HEK293 (cell line): ENCODE measurements at regions not wholly inside any gene's neighbourhood (a gene's known extent, or its start where the extent isn't known, plus 50 kb on each side); places are given as distances from the start of the nearest gene placed in this dataset.
A peak's percentile ranks its signal among the peaks of the same experiment; 100 is the strongest.

ENCODE experiments used
- CTCF ChIA-PET: fragments of 350-600 bp; formaldehyde crosslinking; extraction: SDS; loops from one replicate; lab custom pipeline; 2021; ENCODE audit warnings: antibody characterized with exemption; lab: Yijun Ruan, JAX
- POLR2A ChIA-PET: fragments of 300-600 bp; formaldehyde crosslinking; extraction: SDS; loops from one replicate; lab custom pipeline; 2020; ENCODE audit warnings: antibody characterized with exemption, inconsistent platforms; lab: Yijun Ruan, JAX
- H3K27ac ChIP-seq: fragments of 200-500 bp; sonication (Bioruptor generic); 2 replicates; pipeline ENCODE4 v1.5.1; 2014; ENCODE audit warnings: low read depth, low read length, control low read depth, inconsistent platforms; ENCODE audit errors: extremely low read depth
- H3K36me3 ChIP-seq, 2 experiments: fragments of 200-500 bp in 1 of 2; sonication (Bioruptor generic) in 1 of 2; 1 replicate in 1 of 2; 2 replicates in 1 of 2; pipeline ENCODE4 v1.5.1; 2014 to 2017; ENCODE audit warnings: inconsistent platforms in 2 of 2, low read length in 2 of 2; ENCODE audit not compliant: control insufficient read depth in 2 of 2, insufficient read depth in 1 of 2
- H3K4me1 ChIP-seq: fragments of 200-500 bp; sonication (Bioruptor generic); 2 replicates; pipeline ENCODE4 v1.5.1; 2014; ENCODE audit warnings: mild to moderate bottlenecking, low read length, inconsistent platforms; ENCODE audit not compliant: control insufficient read depth, insufficient read depth
- H3K4me3 ChIP-seq: 2 replicates; pipeline ENCODE4 v1.5.1; 2011; ENCODE audit warnings: low read depth, mild to moderate bottlenecking, control low read depth, low read length, moderate library complexity
- H3K9me3 ChIP-seq: fragments of 200-500 bp; sonication (Bioruptor generic); 2 replicates; pipeline ENCODE4 v1.5.1; 2014; ENCODE audit warnings: low read depth, low read length, inconsistent platforms; ENCODE audit not compliant: control insufficient read depth, insufficient read depth
- FEZF1 ChIP-seq: fragments of 450-650 bp; formaldehyde crosslinking; IDR thresholded peaks from 2 replicates; pipeline ENCODE4 v1.5.1; 2016; ENCODE audit warnings: missing biosample characterization, missing genetic modification characterization
- GLIS1 ChIP-seq: fragments of 450-650 bp; formaldehyde crosslinking; IDR thresholded peaks from 2 replicates; pipeline ENCODE4 v1.5.1; 2016; ENCODE audit warnings: missing biosample characterization, missing genetic modification characterization
- HOXA7 ChIP-seq: sonication (generic); formaldehyde crosslinking; IDR thresholded peaks from 2 replicates; pipeline ENCODE4 v1.8.1; 2022; ENCODE audit warnings: missing genetic modification reagents, borderline replicate concordance
- IKZF3 ChIP-seq: fragments of 450-650 bp; IDR thresholded peaks from 2 replicates; pipeline ENCODE4 v1.5.0; 2018; ENCODE audit warnings: missing biosample characterization, mild to moderate bottlenecking, missing genetic modification characterization, moderate library complexity
- OSR2 ChIP-seq: fragments of 450-650 bp; formaldehyde crosslinking; IDR thresholded peaks from 2 replicates; pipeline ENCODE4 v1.5.1; 2016; ENCODE audit warnings: missing biosample characterization, missing genetic modification characterization
- SP7 ChIP-seq: fragments of 450-650 bp; formaldehyde crosslinking; IDR thresholded peaks from 2 replicates; pipeline ENCODE4 v1.5.1; 2016; ENCODE audit warnings: missing biosample characterization, missing genetic modification characterization
- ZBTB20 ChIP-seq: fragments of 450-650 bp; formaldehyde crosslinking; IDR thresholded peaks from 2 replicates; pipeline ENCODE4 v1.5.1; 2016; ENCODE audit warnings: missing biosample characterization, missing genetic modification characterization
- ZEB2 ChIP-seq: fragments of 450-650 bp; formaldehyde crosslinking; IDR thresholded peaks from 2 replicates; pipeline ENCODE4 v1.5.1; 2016; ENCODE audit warnings: missing biosample characterization, missing genetic modification characterization
- ZFP37 ChIP-seq: fragments of 450-650 bp; formaldehyde crosslinking; IDR thresholded peaks from 2 replicates; pipeline ENCODE4 v1.5.1; 2016; ENCODE audit warnings: missing biosample characterization, missing genetic modification characterization
- ZFP69B ChIP-seq: fragments of 450-650 bp; formaldehyde crosslinking; IDR thresholded peaks from 2 replicates; pipeline ENCODE4 v1.5.1; 2016; ENCODE audit warnings: missing biosample characterization, missing genetic modification characterization
- ZIC2 ChIP-seq: fragments of 450-650 bp; formaldehyde crosslinking; IDR thresholded peaks from 2 replicates; pipeline ENCODE4 v1.5.1; 2016; ENCODE audit warnings: missing biosample characterization, missing genetic modification characterization
- ZNF423 ChIP-seq: fragments of 450-650 bp; formaldehyde crosslinking; IDR thresholded peaks from 2 replicates; pipeline ENCODE4 v1.5.1; 2016; ENCODE audit warnings: missing biosample characterization, missing genetic modification characterization
- ZNF510 ChIP-seq: fragments of 450-650 bp; formaldehyde crosslinking; IDR thresholded peaks from 2 replicates; pipeline ENCODE4 v1.5.1; 2018; ENCODE audit warnings: mild to moderate bottlenecking, missing genetic modification characterization, missing biosample characterization; ENCODE audit not compliant: insufficient replicate concordance
- ZNF514 ChIP-seq: fragments of 450-650 bp; formaldehyde crosslinking; IDR thresholded peaks from 2 replicates; pipeline ENCODE4 v1.5.1; 2016; ENCODE audit warnings: missing biosample characterization, missing genetic modification characterization
- ZNF585B ChIP-seq: fragments of 450-650 bp; formaldehyde crosslinking; IDR thresholded peaks from 2 replicates; pipeline ENCODE4 v1.5.1; 2016; ENCODE audit warnings: missing biosample characterization, missing genetic modification characterization
- ZNF704 ChIP-seq: fragments of 450-650 bp; formaldehyde crosslinking; IDR thresholded peaks from 2 replicates; pipeline ENCODE4 v1.5.1; 2016; ENCODE audit warnings: missing biosample characterization, missing genetic modification characterization
- ZNF707 ChIP-seq: fragments of 450-650 bp; formaldehyde crosslinking; IDR thresholded peaks from 2 replicates; pipeline ENCODE4 v1.5.1; 2016; ENCODE audit warnings: missing biosample characterization, missing genetic modification characterization
- ZNF747 ChIP-seq: fragments of 450-650 bp; formaldehyde crosslinking; IDR thresholded peaks from 2 replicates; pipeline ENCODE4 v1.5.1; 2016; ENCODE audit warnings: missing biosample characterization, missing genetic modification characterization
- ZNF843 ChIP-seq: fragments of 450-650 bp; formaldehyde crosslinking; IDR thresholded peaks from 2 replicates; pipeline ENCODE4 v1.5.1; 2016; ENCODE audit warnings: missing biosample characterization, missing genetic modification characterization
- TF ChIP-seq, protein P1 (sequence below): fragments of 450-650 bp; formaldehyde crosslinking; IDR thresholded peaks from 2 replicates; pipeline ENCODE4 v1.5.1; 2016; ENCODE audit warnings: missing biosample characterization, missing genetic modification characterization
- TF ChIP-seq, protein P2 (sequence below): fragments of 450-650 bp; formaldehyde crosslinking; IDR thresholded peaks from 2 replicates; pipeline ENCODE4 v1.5.1; 2016; ENCODE audit warnings: missing biosample characterization, missing genetic modification characterization
- TF ChIP-seq, protein P3 (sequence below): fragments of 450-650 bp; formaldehyde crosslinking; IDR thresholded peaks from 2 replicates; pipeline ENCODE4 v1.5.1; 2016; ENCODE audit warnings: missing biosample characterization, missing genetic modification characterization

DNA sequence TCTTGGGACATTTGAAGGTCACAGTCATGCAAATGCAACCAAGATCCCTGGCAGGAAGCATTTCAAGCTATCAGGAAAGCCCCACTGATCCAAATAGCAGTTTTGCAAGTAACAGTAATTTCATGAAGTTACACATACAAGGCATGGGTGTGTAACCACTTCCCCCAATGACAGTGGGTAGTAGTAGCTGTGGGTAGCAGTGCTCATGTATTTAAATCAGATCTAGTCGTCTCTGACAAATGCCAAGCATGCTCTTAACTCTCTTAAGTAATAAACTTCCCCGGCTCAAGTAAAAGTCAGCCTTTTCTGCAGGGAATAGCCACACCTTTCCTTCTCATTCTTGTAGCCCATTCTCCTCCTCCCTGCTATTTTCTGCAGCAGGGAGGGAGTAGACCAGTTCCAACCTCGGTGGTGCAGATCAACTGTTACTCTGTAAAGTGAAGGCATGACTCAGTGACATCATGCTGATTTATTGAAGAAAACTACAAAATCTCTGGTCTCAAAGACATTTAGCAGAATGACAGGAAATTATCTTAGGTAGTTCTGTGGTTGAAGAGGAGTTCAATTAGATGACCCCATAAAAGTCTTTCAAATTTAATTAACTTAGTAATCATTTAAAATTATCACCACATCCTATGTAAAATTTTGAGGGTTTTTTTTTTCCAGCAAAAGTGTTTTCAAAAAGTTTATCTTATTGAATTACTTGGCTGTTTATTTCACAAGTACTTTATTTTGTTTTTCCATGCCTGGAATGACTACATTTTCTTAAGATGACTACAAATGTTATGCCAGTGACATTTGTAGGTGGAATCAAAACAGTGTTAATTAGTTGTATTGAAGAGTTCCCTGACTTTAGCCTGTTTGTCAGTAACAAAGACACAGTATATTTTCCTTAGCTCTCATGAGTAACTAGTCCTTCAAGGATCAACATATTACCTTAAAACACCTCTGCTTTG is 568.3 kb downstream of the INHBA start (continued):
- peak; percentile 11; the same call in 1 of the 2 replicates for TF ChIP-seq FEZF1 (tag by site-specific recombination)
- 0 out of 2 replicates have a peak, but pooled peaks have one; percentile 39 for TF ChIP-seq ZNF843 (tag by site-specific recombination)
- TF ChIP-seq SP7 (tag by site-specific recombination): peak; percentile 39
- peak; percentile 41; the same call in 1 of the 2 replicates for TF ChIP-seq OSR2 (tag by site-specific recombination)
- TF ChIP-seq, all 188 proteins: peak for 10

GRCh38 chr7:41133690-41134299 is 569.1 kb downstream of the INHBA start:
- Histone ChIP-seq H3K4me1 (peaks cover 10% of the 10 kb centered on the region), H3K4me3 (no peak overlapping the region), H3K9me3 (no peaks in the 10 kb centered on the region), H3K27ac (no peak overlapping the region; the same call in 1 of the 2 replicates), H3K36me3 (no peaks in the 10 kb centered on the region)
- ChIA-PET CTCF (interaction anchor here (2.5 kb wide), 1 partner anchor 130 kb away, joined by 6 read pairs; no protein-coding TSS in a partner anchor), POLR2A (no interaction called here)
- no peak for TF ChIP-seq ZEB2 (tag by site-specific recombination)
- no peak for TF ChIP-seq GLIS1 (tag by site-specific recombination)
- TF ChIP-seq, protein P1, sequence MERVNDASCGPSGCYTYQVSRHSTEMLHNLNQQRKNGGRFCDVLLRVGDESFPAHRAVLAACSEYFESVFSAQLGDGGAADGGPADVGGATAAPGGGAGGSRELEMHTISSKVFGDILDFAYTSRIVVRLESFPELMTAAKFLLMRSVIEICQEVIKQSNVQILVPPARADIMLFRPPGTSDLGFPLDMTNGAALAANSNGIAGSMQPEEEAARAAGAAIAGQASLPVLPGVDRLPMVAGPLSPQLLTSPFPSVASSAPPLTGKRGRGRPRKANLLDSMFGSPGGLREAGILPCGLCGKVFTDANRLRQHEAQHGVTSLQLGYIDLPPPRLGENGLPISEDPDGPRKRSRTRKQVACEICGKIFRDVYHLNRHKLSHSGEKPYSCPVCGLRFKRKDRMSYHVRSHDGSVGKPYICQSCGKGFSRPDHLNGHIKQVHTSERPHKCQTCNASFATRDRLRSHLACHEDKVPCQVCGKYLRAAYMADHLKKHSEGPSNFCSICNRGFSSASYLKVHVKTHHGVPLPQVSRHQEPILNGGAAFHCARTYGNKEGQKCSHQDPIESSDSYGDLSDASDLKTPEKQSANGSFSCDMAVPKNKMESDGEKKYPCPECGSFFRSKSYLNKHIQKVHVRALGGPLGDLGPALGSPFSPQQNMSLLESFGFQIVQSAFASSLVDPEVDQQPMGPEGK (tag by site-specific recombination): no peak
- TF ChIP-seq ZNF510: no peak
- no peak for TF ChIP-seq FEZF1 (tag by site-specific recombination)
- TF ChIP-seq ZNF585B (tag by site-specific recombination): no peak
- TF ChIP-seq, protein P2, sequence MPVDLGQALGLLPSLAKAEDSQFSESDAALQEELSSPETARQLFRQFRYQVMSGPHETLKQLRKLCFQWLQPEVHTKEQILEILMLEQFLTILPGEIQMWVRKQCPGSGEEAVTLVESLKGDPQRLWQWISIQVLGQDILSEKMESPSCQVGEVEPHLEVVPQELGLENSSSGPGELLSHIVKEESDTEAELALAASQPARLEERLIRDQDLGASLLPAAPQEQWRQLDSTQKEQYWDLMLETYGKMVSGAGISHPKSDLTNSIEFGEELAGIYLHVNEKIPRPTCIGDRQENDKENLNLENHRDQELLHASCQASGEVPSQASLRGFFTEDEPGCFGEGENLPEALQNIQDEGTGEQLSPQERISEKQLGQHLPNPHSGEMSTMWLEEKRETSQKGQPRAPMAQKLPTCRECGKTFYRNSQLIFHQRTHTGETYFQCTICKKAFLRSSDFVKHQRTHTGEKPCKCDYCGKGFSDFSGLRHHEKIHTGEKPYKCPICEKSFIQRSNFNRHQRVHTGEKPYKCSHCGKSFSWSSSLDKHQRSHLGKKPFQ: no peak
- no peak for TF ChIP-seq ZFP37
- TF ChIP-seq ZFP69B (tag by site-specific recombination): no peak
- TF ChIP-seq HOXA7: no peak
- no peak for TF ChIP-seq ZBTB20 (tag by site-specific recombination)
- TF ChIP-seq, protein P3, sequence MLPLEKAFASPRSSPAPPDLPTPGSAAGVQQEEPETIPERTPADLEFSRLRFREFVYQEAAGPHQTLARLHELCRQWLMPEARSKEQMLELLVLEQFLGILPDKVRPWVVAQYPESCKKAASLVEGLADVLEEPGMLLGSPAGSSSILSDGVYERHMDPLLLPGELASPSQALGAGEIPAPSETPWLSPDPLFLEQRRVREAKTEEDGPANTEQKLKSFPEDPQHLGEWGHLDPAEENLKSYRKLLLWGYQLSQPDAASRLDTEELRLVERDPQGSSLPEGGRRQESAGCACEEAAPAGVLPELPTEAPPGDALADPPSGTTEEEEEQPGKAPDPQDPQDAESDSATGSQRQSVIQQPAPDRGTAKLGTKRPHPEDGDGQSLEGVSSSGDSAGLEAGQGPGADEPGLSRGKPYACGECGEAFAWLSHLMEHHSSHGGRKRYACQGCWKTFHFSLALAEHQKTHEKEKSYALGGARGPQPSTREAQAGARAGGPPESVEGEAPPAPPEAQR: no peak
- no peak for TF ChIP-seq ZIC2
- no peak for TF ChIP-seq ZNF514 (tag by site-specific recombination)
- TF ChIP-seq ZNF423: no peak
- no peak for TF ChIP-seq ZNF747
- no peak for TF ChIP-seq ZNF707 (tag by site-specific recombination)
- TF ChIP-seq IKZF3 (tag by site-specific recombination): no peak
- TF ChIP-seq ZNF704 (tag by site-specific recombination): no peak
